Endothelial cell of umbilical vein (primary cell): ENCODE measurements at regions not wholly inside any gene's neighbourhood (a gene's known extent, or its start where the extent isn't known, plus 50 kb on each side); places are given as distances from the start of the nearest gene placed in this dataset.

Source experiments
- BruUV-seq: library from RNA; stranded (reverse); fragments of 400-500 nt; replicated peaks from 2 replicates; lab custom pipeline; 2021; lab: Mats Ljungman, UMichigan
- CTCF ChIA-PET: fragments of 300-600, 350-600 bp; sonication (Branson Sonifier 250); formaldehyde crosslinking; loops from one replicate; lab custom pipeline; 2021; ENCODE audit warnings: antibody characterized with exemption, inconsistent platforms; lab: Charles Lee
- POLR2A ChIA-PET: fragments of 300-600, 350-600 bp; sonication (Branson Sonifier 250); formaldehyde crosslinking; loops from one replicate; lab custom pipeline; 2021; ENCODE audit warnings: antibody characterized with exemption, inconsistent platforms; lab: Charles Lee
- DNase-seq: peaks from one replicate; pipeline ENCODE4 v3.0.0-alpha.2; 2011; ENCODE audit warnings: low read depth, low spot score
- FAIRE-seq: peaks from 2 replicates; lab custom pipeline; 2011; peaks lifted over from hg19 to GRCh38; lab: Jason Lieb, UNC
- H2AFZ ChIP-seq: 2 replicates; pipeline ENCODE4 v1.6.0; 2012; ENCODE audit warnings: low read depth, low read length, control low read depth, inconsistent platforms
- H3K27ac ChIP-seq: 2 replicates; pipeline ENCODE4 v1.5.1; 2011; ENCODE audit warnings: low read depth, mild to moderate bottlenecking, control low read depth, low read length, moderate library complexity; ENCODE audit not compliant: insufficient read depth
- H3K27me3 ChIP-seq, 2 experiments: 2 replicates each; pipeline versions ENCODE4 v1.6.0 to v1.6.1; 2011; ENCODE audit warnings: low read length in 2 of 2, mixed read lengths in 1 of 2; ENCODE audit not compliant: control insufficient read depth in 2 of 2, insufficient read depth in 2 of 2
- H3K36me3 ChIP-seq, 2 experiments: 2 replicates in 1 of 2; 3 replicates in 1 of 2; pipeline ENCODE4 v1.5.1; 2011; ENCODE audit warnings: low read length in 2 of 2, mild to moderate bottlenecking in 1 of 2, moderate library complexity in 1 of 2; ENCODE audit not compliant: control insufficient read depth in 2 of 2, insufficient read depth in 2 of 2; ENCODE audit errors: extremely low read depth in 1 of 2
- H3K4me1 ChIP-seq: 3 replicates; pipeline ENCODE4 v1.5.1; 2011; ENCODE audit warnings: mild to moderate bottlenecking, low read length; ENCODE audit not compliant: control insufficient read depth, insufficient read depth; ENCODE audit errors: extremely low read depth
- H3K4me2 ChIP-seq: 2 replicates; pipeline ENCODE4 v1.6.1; 2011; ENCODE audit warnings: low read length, control low read depth, mixed read lengths; ENCODE audit not compliant: insufficient read depth
- H3K4me3 ChIP-seq, 3 experiments: fragments of 200-600 bp in 1 of 3; sonication (generic), shearing (Covaris generic) in 1 of 3; replicated peaks in 1 of 3; 2 replicates each; pipeline ENCODE4 v1.5.1; 2011 to 2016; ENCODE audit warnings: control low read depth in 3 of 3, low read length in 3 of 3, mild to moderate bottlenecking in 2 of 3, inconsistent platforms in 1 of 3, low read depth in 1 of 3, moderate library complexity in 1 of 3; ENCODE audit not compliant: insufficient read depth in 1 of 3
- H3K79me2 ChIP-seq: 2 replicates; pipeline ENCODE4 v1.6.0; 2012; ENCODE audit warnings: low read length, inconsistent platforms; ENCODE audit not compliant: control insufficient read depth, insufficient read depth
- H3K9ac ChIP-seq: replicated peaks from 2 replicates; pipeline ENCODE3; 2011; ENCODE audit warnings: low read length, control low read depth; ENCODE audit not compliant: insufficient read depth; ENCODE audit errors: extremely low read depth
- H3K9me1 ChIP-seq: replicated peaks from 3 replicates; pipeline ENCODE4 v1.6.0; 2011; ENCODE audit warnings: mild to moderate bottlenecking, low read length; ENCODE audit not compliant: control insufficient read depth, insufficient read depth; ENCODE audit errors: extremely low read depth
- H3K9me3 ChIP-seq: replicated peaks from 2 replicates; pipeline ENCODE4 v1.5.1; 2012; ENCODE audit warnings: low read length, inconsistent platforms; ENCODE audit not compliant: control insufficient read depth, insufficient read depth
- H4K20me1 ChIP-seq: replicated peaks from 2 replicates; pipeline ENCODE3; 2011; ENCODE audit warnings: mild to moderate bottlenecking, low read length; ENCODE audit not compliant: control insufficient read depth, insufficient read depth; ENCODE audit errors: extremely low read depth
- EZH2 ChIP-seq: IDR thresholded peaks from 2 replicates; pipeline ENCODE4 v1.6.1; 2012; ENCODE audit warnings: borderline replicate concordance, low read depth, mild to moderate bottlenecking, moderate library complexity, low read length, inconsistent platforms; ENCODE audit not compliant: severe bottlenecking
- FOS ChIP-seq: IDR thresholded peaks from 2 replicates; pipeline ENCODE4 v1.6.1; 2011; ENCODE audit warnings: mild to moderate bottlenecking, low read length, moderate library complexity, borderline replicate concordance; ENCODE audit not compliant: insufficient read depth
- GATA2 ChIP-seq: IDR thresholded peaks from 2 replicates; pipeline ENCODE4 v1.7.0; 2011; ENCODE audit warnings: low read depth, mild to moderate bottlenecking, moderate library complexity, mixed read lengths, low read length; ENCODE audit not compliant: insufficient read length, insufficient read depth
- JUN ChIP-seq: IDR thresholded peaks from 2 replicates; pipeline ENCODE4 v1.6.1; 2011; ENCODE audit warnings: borderline replicate concordance, low read depth; ENCODE audit not compliant: insufficient read length, insufficient read depth
- MYC ChIP-seq: IDR thresholded peaks from one replicate; pipeline ENCODE4 v1.6.1; 2011; ENCODE audit warnings: mild to moderate bottlenecking, low read depth, low read length
- POLR2A ChIP-seq: IDR thresholded peaks from 2 replicates; pipeline ENCODE4 v1.6.1; 2012; ENCODE audit warnings: low read depth, mild to moderate bottlenecking, control low read depth, low read length
- POLR2AphosphoS5 ChIP-seq: IDR thresholded peaks from 2 replicates; pipeline ENCODE4 v1.6.1; 2012; ENCODE audit warnings: low read depth, mild to moderate bottlenecking, control low read depth, low read length, moderate library complexity; ENCODE audit not compliant: insufficient read depth
- dilution Hi-C: fragments of 300-500 bp; cut with MboI; formaldehyde crosslinking; loops from one replicate; pipeline ENCODE4 v1.15.0; 2019; ENCODE audit warnings: low sequenced_read_pairs; ENCODE audit not compliant: extremely low pct_ligation_motif_present
- intact Hi-C: fragments of 100-400 bp; cut with micrococcal nuclease; formaldehyde crosslinking; loops from one replicate; pipeline ENCODE4 v1.10.0; 2022
- TF ChIP-seq, protein P1 (sequence below): IDR thresholded peaks from 2 replicates; pipeline ENCODE4 v1.6.1; 2011; ENCODE audit not compliant: insufficient read depth, insufficient read length
- TF ChIP-seq, protein P2 (sequence below), 2 donors: IDR thresholded peaks; 1 replicate in 1 of 2; 2 replicates in 1 of 2; pipeline ENCODE4 v1.5.1; 2011; ENCODE audit warnings: low read length in 2 of 2, mild to moderate bottlenecking in 2 of 2, moderate library complexity in 2 of 2, control low read depth in 1 of 2, inconsistent platforms in 1 of 2, low read depth in 1 of 2; ENCODE audit not compliant: insufficient read depth in 1 of 2; ENCODE audit errors: extremely low read depth in 1 of 2

DNA sequence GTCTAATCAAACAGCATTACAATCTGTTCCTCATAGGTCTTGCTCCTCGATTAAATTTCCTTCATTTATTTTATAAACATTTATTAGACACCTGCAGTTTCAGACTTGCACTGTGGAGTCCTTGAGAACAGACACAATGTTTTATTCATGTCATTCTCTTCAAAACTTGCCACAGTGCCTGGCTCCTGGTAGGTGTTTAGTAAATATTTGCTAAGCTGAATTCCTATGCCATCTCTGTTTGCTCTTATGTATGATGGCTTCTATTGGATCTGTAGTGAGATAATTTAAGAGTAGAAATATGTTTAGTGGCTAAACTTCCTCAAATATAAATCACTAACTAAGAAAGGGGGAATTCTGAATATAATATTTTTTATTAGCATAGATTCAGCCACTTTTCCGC, 61.4 kb downstream of the LRATD1 start:
- DNase-seq (no peak), FAIRE-seq (no peak)
- Histone ChIP-seq H3K79me2 (no peaks in the 10 kb centered on the region), H4K20me1 (no peaks in the 10 kb centered on the region), H3K4me3 (no peak overlapping the region), H3K4me1 (no peaks in the 10 kb centered on the region), H3K36me3 (no peaks in the 10 kb centered on the region), H2AFZ (no peak overlapping the region), H3K9me1 (no peaks in the 10 kb centered on the region), H3K27ac (no peak overlapping the region), H3K27me3 (no peaks in the 10 kb centered on the region), H3K9ac (no peak overlapping the region), H3K9me3 (peaks cover 4% of the 10 kb centered on the region), H3K4me2 (no peak overlapping the region)
- intact Hi-C loops, result no loop called here
- ChIA-PET POLR2A (no interaction called here), CTCF (no interaction called here)
- dilution Hi-C loops, result no loop called here
- TF ChIP-seq FOS, result no peak
- no peak for TF ChIP-seq POLR2A
- TF ChIP-seq, protein P1, sequence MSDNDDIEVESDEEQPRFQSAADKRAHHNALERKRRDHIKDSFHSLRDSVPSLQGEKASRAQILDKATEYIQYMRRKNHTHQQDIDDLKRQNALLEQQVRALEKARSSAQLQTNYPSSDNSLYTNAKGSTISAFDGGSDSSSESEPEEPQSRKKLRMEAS, result no peak
- TF ChIP-seq MYC, result no peak
- TF ChIP-seq JUN, result no peak
- no peak for TF ChIP-seq EZH2
- no peak for TF ChIP-seq POLR2AphosphoS5
- TF ChIP-seq GATA2, result no peak
- TF ChIP-seq, protein P2, sequence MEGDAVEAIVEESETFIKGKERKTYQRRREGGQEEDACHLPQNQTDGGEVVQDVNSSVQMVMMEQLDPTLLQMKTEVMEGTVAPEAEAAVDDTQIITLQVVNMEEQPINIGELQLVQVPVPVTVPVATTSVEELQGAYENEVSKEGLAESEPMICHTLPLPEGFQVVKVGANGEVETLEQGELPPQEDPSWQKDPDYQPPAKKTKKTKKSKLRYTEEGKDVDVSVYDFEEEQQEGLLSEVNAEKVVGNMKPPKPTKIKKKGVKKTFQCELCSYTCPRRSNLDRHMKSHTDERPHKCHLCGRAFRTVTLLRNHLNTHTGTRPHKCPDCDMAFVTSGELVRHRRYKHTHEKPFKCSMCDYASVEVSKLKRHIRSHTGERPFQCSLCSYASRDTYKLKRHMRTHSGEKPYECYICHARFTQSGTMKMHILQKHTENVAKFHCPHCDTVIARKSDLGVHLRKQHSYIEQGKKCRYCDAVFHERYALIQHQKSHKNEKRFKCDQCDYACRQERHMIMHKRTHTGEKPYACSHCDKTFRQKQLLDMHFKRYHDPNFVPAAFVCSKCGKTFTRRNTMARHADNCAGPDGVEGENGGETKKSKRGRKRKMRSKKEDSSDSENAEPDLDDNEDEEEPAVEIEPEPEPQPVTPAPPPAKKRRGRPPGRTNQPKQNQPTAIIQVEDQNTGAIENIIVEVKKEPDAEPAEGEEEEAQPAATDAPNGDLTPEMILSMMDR (IDR thresholded peaks at IDR 0.05; ENCODE audit: extremely low read depth in 1 of 2, insufficient read depth in 1 of 2, low read depth in 1 of 2, low read length in 2 of 2), result no peak
- BruUV-seq, result no TSS peak
